ENCODE measurements at regions not wholly inside any gene's neighbourhood (a gene's known extent, or its start where the extent isn't known, plus 50 kb on each side); places are given as distances from the start of the nearest gene placed in this dataset.

- TF ChIP-seq POLR2A (IDR thresholded peaks at IDR 0.05), result no peak
- TF ChIP-seq CTCF (IDR thresholded peaks at IDR 0.05), result no peak
Measured at GRCh38 chr4:62204136-62204535, 1004.0 kb downstream of the ADGRL3 start.

All from uterus (tissue), 2 donors.